Colonic mucosa (tissue), 4 donors: ENCODE measurements at regions not wholly inside any gene's neighbourhood (a gene's known extent, or its start where the extent isn't known, plus 50 kb on each side); places are given as distances from the start of the nearest gene placed in this dataset.

Experiments
- DNase-seq: peaks from one replicate; pipeline ENCODE4 v3.0.0-alpha.2; 2020
- H3K27ac ChIP-seq: fragments of 200-600 bp; one replicate; pipeline ENCODE4 v1.8.0; 2021
- H3K27me3 ChIP-seq: fragments of 200-600 bp; one replicate; pipeline ENCODE4 v1.8.0; 2021
- H3K36me3 ChIP-seq: fragments of 200-600 bp; one replicate; pipeline ENCODE4 v1.8.0; 2021
- H3K4me1 ChIP-seq: fragments of 200-600 bp; one replicate; pipeline ENCODE4 v1.8.0; 2021; ENCODE audit warnings: mild to moderate bottlenecking
- H3K4me3 ChIP-seq: fragments of 200-600 bp; one replicate; pipeline ENCODE4 v1.8.0; 2021
- H3K9ac ChIP-seq, 2 donors: one replicate each; pipeline ENCODE4 v1.7.0; 2013; ENCODE audit warnings: control low read depth in 2 of 2, low read depth in 2 of 2, low read length in 2 of 2
- H3K9me3 ChIP-seq: fragments of 200-600 bp; one replicate; pipeline ENCODE4 v1.8.0; 2021
- intact Hi-C: fragments of 100-400 bp; cut with DNase I; formaldehyde crosslinking; loops from one replicate; pipeline ENCODE4 v1.14.1; 2022
- TF ChIP-seq, protein P1 (sequence below): fragments of 200-600 bp; IDR thresholded peaks from one replicate; pipeline ENCODE4 v1.8.0; 2022; ENCODE audit warnings: antibody characterized with exemption, mild to moderate bottlenecking
- donor health status: healthy.
- donor health status: DM: no; HTN: no; CAD: no.
- donor health status: DM: no; HTN: no; CAD: no.

DNA sequence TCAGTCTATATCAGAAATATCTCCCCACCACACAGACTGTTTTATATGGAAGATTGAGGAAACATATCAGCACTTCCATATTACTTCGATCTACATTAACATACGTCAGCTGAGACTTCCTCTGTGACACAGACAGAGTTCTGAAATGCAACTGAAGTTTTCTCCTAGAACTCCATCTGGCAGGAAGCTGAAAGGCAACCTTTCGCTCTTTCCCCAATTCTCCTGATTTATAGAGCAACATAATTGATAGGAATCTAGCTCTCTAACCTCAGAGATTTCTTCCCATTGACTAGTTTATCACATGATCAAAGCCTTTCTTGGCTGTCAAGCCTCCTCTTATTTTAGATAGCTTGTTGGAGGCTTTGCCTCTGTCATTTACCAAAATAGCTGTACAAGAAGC is 806.7 kb upstream of the CHAC2 start:
- Histone ChIP-seq H3K27me3 (no peaks in the 10 kb centered on the region), H3K27ac (no peak overlapping the region), H3K4me3 (no peak overlapping the region), H3K4me1 (no peaks in the 10 kb centered on the region), H3K36me3 (no peaks in the 10 kb centered on the region), H3K9ac (no peak overlapping the region), H3K9me3 (no peaks in the 10 kb centered on the region)
- intact Hi-C loops, result no loop called here
- no peak for DNase-seq
- TF ChIP-seq, protein P1, sequence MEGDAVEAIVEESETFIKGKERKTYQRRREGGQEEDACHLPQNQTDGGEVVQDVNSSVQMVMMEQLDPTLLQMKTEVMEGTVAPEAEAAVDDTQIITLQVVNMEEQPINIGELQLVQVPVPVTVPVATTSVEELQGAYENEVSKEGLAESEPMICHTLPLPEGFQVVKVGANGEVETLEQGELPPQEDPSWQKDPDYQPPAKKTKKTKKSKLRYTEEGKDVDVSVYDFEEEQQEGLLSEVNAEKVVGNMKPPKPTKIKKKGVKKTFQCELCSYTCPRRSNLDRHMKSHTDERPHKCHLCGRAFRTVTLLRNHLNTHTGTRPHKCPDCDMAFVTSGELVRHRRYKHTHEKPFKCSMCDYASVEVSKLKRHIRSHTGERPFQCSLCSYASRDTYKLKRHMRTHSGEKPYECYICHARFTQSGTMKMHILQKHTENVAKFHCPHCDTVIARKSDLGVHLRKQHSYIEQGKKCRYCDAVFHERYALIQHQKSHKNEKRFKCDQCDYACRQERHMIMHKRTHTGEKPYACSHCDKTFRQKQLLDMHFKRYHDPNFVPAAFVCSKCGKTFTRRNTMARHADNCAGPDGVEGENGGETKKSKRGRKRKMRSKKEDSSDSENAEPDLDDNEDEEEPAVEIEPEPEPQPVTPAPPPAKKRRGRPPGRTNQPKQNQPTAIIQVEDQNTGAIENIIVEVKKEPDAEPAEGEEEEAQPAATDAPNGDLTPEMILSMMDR, result no peak

DNA sequence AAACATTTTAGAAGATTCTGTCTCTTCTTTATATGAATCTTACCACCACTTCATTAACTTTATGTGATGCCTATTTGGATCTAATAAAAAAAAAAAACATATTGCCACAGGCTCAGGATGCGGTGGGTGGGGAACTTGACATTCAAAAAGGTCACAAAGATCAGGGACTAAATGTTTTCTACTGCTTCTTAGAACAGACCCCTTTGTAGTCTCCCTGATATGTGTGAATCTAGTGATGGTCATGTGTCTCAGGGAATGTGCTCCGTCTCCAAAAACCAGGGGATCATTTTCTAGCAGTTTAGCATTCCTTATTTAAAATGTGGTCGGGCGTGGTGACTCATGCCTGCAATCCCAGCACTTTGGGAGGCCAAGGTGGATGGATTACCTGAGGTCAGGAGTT is 807.8 kb upstream of the CHAC2 start:
- Histone ChIP-seq H3K27me3 (no peaks in the 10 kb centered on the region), H3K27ac (no peak overlapping the region), H3K36me3 (no peaks in the 10 kb centered on the region), H3K4me1 (no peaks in the 10 kb centered on the region), H3K9me3 (no peaks in the 10 kb centered on the region), H3K9ac (no peak overlapping the region), H3K4me3 (no peak overlapping the region)
- intact Hi-C loops, result no loop called here
- TF ChIP-seq, protein P1, result no peak
- no peak for DNase-seq

DNA sequence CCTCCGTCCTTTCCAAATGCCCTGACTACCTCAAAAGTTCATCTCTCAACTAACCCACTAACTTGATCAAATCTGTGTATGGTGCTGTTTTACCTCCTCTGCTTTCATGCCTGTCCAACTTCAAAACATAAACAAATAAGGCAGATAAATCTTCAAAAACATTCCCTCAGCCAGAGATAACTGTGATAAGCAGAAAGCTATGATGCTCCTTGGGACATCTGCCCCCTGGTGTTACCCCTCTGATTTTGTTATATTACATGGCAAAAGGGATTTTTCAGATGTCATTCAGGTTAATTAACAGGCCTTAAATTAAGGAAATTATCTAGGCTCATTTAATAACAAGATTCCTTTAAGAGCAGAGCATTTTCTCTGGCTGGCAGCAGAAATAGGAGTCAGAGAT is 810.8 kb upstream of the CHAC2 start:
- TF ChIP-seq, protein P1, result no peak
- no peak overlapping the region for H3K9ac ChIP-seq

DNA sequence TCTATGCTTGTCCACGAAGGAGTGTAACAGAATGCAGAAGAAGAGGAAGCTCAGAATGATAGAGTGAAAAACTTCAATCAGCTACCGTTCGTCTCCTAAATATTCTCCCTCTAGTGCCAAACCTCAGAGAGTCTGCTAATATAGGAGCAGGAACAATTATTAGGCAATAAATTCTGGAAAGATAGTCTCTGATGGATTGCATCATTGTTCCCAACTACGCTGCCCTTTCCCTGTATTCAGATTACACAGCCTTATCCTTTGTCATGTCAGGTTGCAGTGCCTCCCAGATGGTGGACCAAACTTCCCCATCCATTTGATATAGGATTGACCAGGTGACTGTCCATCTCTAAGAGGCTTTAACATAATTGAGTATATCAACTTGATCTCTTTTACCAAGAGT is 811.5 kb upstream of the CHAC2 start:
- Histone ChIP-seq H3K9ac (no peak overlapping the region), H3K36me3 (no peaks in the 10 kb centered on the region), H3K4me1 (no peaks in the 10 kb centered on the region), H3K27ac (no peak overlapping the region), H3K27me3 (no peaks in the 10 kb centered on the region), H3K9me3 (no peaks in the 10 kb centered on the region), H3K4me3 (no peak overlapping the region)
- intact Hi-C loops, result no loop called here
- TF ChIP-seq, protein P1, result no peak
- no peak for DNase-seq

More for the DNA sequence above, 810.8 kb upstream of the CHAC2 start:
- no peaks in the 10 kb centered on the region for H3K27me3 ChIP-seq
- no peak for DNase-seq
- no peaks in the 10 kb centered on the region for H3K4me1 ChIP-seq
- no peaks in the 10 kb centered on the region for H3K9me3 ChIP-seq
- H3K36me3 ChIP-seq, result no peaks in the 10 kb centered on the region
- intact Hi-C loops, result no loop called here
- no peak overlapping the region for H3K27ac ChIP-seq
- H3K4me3 ChIP-seq, result no peak overlapping the region

DNA sequence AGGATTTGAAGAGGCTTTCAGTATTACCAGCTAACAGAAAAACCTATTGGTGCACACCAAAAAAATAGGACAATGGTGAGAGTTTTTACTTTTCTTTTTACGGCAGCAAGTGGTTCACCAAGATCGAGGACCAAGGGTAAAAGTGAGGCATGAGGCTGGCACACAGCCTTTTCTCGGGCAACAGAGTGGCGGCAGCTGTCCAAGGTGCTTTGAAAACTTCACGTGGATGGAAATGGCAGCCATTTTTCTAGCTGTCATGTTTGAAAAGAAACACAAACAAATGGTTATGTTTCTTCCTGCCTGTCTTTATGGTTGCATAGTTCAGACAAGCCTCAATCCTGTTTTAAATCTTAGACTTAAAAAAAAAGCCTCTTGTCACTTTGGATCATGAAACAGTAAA is 812.5 kb upstream of the CHAC2 start:
- Histone ChIP-seq H3K27me3 (no peaks in the 10 kb centered on the region), H3K4me3 (no peak overlapping the region), H3K9me3 (no peaks in the 10 kb centered on the region), H3K9ac (no peak overlapping the region), H3K36me3 (no peaks in the 10 kb centered on the region), H3K27ac (no peak overlapping the region), H3K4me1 (no peaks in the 10 kb centered on the region)
- TF ChIP-seq, protein P1, result no peak
- DNase-seq, result no peak
- intact Hi-C loops, result no loop called here

DNA sequence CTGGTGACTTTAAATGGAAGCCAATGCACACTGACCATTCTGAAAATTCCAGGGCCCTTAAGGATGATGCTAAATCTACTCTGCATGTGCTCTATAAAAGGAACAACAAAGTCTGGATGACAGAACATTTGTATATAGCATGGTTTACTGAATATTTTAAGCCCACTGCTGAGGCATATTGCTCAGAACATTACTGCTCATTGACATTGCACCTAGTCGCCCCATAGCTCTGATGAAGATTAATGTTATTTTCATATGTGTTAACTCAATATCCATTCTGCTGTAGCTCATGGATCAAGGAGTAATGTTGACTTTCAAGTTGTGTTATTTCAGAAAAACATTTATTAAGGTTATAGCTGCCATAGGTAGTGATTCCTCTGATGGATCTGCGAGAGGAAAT is 827.5 kb upstream of the CHAC2 start:
- Histone ChIP-seq H3K36me3 (no peaks in the 10 kb centered on the region), H3K4me3 (no peak overlapping the region), H3K27me3 (no peaks in the 10 kb centered on the region), H3K4me1 (no peaks in the 10 kb centered on the region), H3K9ac (no peak overlapping the region), H3K27ac (no peak overlapping the region), H3K9me3 (no peaks in the 10 kb centered on the region)
- intact Hi-C loops, result no loop called here
- TF ChIP-seq, protein P1, result no peak
- DNase-seq, result no peak
